Colonic mucosa (tissue), 4 donors: ENCODE measurements at regions not wholly inside any gene's neighbourhood (a gene's known extent, or its start where the extent isn't known, plus 50 kb on each side); places are given as distances from the start of the nearest gene placed in this dataset.

ENCODE experiments used
- DNase-seq: peaks from one replicate; pipeline ENCODE4 v3.0.0-alpha.2; 2020
- H3K27ac ChIP-seq: fragments of 200-600 bp; one replicate; pipeline ENCODE4 v1.8.0; 2021
- H3K27me3 ChIP-seq: fragments of 200-600 bp; one replicate; pipeline ENCODE4 v1.8.0; 2021
- H3K36me3 ChIP-seq: fragments of 200-600 bp; one replicate; pipeline ENCODE4 v1.8.0; 2021
- H3K4me1 ChIP-seq: fragments of 200-600 bp; one replicate; pipeline ENCODE4 v1.8.0; 2021; ENCODE audit warnings: mild to moderate bottlenecking
- H3K4me3 ChIP-seq: fragments of 200-600 bp; one replicate; pipeline ENCODE4 v1.8.0; 2021
- H3K9ac ChIP-seq, 2 donors: one replicate each; pipeline ENCODE4 v1.7.0; 2013; ENCODE audit warnings: control low read depth in 2 of 2, low read depth in 2 of 2, low read length in 2 of 2
- H3K9me3 ChIP-seq: fragments of 200-600 bp; one replicate; pipeline ENCODE4 v1.8.0; 2021
- intact Hi-C: fragments of 100-400 bp; cut with DNase I; formaldehyde crosslinking; loops from one replicate; pipeline ENCODE4 v1.14.1; 2022
- TF ChIP-seq, protein P1 (sequence below): fragments of 200-600 bp; IDR thresholded peaks from one replicate; pipeline ENCODE4 v1.8.0; 2022; ENCODE audit warnings: antibody characterized with exemption, mild to moderate bottlenecking
- donor health status: healthy.
- donor health status: DM: no; HTN: no; CAD: no.
- donor health status: DM: no; HTN: no; CAD: no.

DNA sequence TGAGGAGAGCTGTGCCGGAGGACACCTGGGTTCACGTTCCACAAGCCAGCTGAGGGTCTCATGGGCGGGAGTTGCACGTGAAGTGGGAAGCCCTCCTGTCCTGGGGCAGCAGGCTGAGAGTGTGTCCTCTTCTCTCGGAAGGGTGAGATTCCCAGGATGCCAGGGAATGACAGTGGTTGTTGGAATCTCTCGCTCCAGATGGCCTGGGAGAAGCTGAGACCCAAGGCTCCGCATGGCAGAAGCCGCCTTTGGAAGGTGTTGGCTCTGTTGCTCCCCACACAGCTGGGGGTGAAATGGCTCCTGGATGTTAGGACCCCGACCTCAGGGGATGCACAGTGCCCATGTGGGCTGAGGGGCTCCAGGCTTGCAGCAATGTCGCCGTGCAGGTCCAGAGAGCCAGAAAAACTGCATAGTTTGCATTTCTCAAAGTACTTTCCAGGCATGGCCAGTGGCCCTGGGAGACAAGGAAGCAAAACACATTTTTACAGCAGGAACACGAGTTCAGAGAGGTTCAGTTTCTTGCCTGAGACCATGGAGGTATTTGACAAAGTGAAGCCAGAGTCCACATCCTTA is 153.4 kb downstream of the TMEM18 start:
- H3K4me1 ChIP-seq, result no peaks in the 10 kb centered on the region
- DNase-seq, result no peak
- no peaks in the 10 kb centered on the region for H3K27me3 ChIP-seq
- no peaks in the 10 kb centered on the region for H3K9me3 ChIP-seq
- no peak overlapping the region for H3K27ac ChIP-seq
- H3K9ac ChIP-seq, result no peak overlapping the region
- intact Hi-C loops, result no loop called here
- TF ChIP-seq, protein P1, sequence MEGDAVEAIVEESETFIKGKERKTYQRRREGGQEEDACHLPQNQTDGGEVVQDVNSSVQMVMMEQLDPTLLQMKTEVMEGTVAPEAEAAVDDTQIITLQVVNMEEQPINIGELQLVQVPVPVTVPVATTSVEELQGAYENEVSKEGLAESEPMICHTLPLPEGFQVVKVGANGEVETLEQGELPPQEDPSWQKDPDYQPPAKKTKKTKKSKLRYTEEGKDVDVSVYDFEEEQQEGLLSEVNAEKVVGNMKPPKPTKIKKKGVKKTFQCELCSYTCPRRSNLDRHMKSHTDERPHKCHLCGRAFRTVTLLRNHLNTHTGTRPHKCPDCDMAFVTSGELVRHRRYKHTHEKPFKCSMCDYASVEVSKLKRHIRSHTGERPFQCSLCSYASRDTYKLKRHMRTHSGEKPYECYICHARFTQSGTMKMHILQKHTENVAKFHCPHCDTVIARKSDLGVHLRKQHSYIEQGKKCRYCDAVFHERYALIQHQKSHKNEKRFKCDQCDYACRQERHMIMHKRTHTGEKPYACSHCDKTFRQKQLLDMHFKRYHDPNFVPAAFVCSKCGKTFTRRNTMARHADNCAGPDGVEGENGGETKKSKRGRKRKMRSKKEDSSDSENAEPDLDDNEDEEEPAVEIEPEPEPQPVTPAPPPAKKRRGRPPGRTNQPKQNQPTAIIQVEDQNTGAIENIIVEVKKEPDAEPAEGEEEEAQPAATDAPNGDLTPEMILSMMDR, result no peak
- H3K4me3 ChIP-seq, result no peak overlapping the region
- no peaks in the 10 kb centered on the region for H3K36me3 ChIP-seq

DNA sequence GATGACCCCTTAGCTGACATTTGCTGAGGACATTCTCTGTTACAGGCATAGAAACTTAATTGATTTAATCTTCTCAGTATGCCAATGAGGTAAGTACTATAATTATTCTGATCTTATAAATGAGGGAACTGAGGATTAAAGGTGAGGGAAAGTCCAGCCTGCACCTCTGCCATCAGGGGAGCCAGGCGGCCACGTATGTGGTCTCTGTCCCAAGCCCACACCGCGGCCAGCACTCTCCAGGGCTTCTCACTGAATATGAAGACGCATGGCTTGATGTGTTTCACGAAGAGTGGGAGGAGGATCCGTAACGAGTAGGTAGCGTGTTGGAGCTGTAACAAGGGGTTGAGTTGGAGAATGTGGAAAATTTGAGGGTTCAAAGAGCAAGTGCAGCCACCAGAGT is 154.4 kb downstream of the TMEM18 start:
- TF ChIP-seq, protein P1, result no peak
- Histone ChIP-seq H3K4me1 (no peaks in the 10 kb centered on the region), H3K9ac (no peak overlapping the region), H3K9me3 (no peaks in the 10 kb centered on the region), H3K27ac (no peak overlapping the region), H3K4me3 (no peak overlapping the region), H3K27me3 (no peaks in the 10 kb centered on the region), H3K36me3 (no peaks in the 10 kb centered on the region)
- DNase-seq, result no peak
- intact Hi-C loops, result no loop called here

DNA sequence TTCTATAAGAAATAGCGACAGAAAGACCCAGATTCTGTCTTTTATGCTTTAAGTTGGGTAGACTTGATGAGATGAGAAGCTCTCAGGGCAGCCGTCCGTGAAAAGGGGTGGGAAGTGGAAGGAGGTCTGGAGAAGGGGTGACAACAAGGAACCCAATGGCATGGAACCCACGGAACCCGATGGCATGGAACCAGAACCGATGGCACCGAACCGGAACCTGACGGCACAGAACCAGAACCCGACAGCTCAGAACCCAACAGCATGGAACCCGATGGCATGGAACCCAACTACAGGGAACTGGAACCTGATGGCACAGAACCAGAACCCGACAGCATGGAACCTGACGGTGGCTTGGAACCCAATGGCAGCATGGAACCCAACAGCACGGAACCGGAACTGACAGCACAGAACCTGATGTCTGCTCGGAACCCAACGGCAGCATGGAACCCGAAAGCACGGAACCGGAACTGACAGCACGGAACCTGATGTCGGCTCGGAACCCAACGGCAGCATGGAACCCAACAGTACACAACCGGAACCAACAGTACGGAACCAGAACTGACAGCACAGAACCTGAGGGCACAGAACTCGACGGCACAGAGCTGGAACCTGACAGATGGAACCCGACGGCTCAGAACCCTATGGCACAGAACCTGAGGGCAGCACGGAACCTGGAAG is 155.2 kb downstream of the TMEM18 start:
- Histone ChIP-seq H3K36me3 (no peaks in the 10 kb centered on the region), H3K4me1 (no peaks in the 10 kb centered on the region), H3K27me3 (no peaks in the 10 kb centered on the region), H3K27ac (no peak overlapping the region), H3K4me3 (no peak overlapping the region), H3K9ac (no peak overlapping the region), H3K9me3 (no peaks in the 10 kb centered on the region)
- no peak for DNase-seq
- TF ChIP-seq, protein P1, result no peak
- intact Hi-C loops, result no loop called here

DNA sequence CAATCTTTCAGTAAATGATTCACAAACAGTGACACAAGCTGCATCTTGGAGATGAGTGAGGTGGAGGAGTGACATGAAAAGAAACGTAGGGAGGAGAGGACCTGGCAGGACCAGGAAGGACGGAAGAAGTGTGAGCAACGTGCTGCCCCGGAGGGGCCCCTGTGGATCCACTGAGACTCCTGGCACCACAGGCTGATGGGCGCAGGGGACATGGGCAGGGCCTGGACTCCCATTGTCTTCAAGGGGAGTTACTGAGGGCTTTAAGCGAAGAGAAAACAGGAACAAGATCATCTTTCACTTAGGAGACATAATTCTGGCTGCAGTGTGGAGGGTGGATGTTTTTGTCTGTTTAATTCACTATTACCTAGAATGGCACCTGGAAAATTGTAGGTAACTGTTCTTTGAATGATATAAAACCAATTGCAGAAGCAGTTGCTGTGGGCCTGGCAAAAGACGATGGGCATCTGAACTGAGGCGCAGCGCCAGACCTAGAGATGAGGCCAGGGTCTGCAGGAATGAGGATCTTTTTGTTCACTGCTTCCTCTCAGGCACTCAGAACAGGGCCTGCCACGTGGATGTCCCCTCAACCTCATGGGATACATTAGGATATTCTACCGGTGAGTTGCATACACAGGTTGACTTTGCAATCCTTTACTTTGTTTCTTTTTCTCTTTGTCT is 156.4 kb downstream of the TMEM18 start:
- Histone ChIP-seq H3K27me3 (no peaks in the 10 kb centered on the region), H3K4me3 (no peak overlapping the region), H3K9me3 (no peaks in the 10 kb centered on the region), H3K4me1 (no peaks in the 10 kb centered on the region), H3K36me3 (no peaks in the 10 kb centered on the region), H3K27ac (no peak overlapping the region), H3K9ac (no peak overlapping the region)
- intact Hi-C loops, result no loop called here
- TF ChIP-seq, protein P1, result no peak
- no peak for DNase-seq

DNA sequence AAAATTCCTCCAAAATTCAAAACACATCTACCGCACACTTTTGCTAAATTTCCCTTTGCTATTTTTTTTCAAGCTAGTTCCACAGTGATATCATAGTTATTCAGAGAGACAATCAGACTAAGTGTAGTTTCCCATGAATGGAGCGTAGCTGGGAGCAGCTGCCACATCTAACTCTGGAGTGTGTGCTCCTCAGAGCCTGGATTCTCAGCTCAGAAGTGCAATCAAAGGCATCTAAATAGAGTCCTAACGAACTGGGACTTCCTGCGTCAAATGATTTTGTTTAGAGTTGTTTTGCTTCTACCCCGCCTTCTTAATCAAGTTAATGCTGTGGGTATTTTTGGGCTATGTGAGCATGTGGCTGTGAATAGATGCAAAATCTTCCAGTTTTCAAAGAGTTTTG is 160.3 kb downstream of the TMEM18 start:
- H3K36me3 ChIP-seq, result no peaks in the 10 kb centered on the region
- no peaks in the 10 kb centered on the region for H3K4me1 ChIP-seq
- no peak for DNase-seq
- intact Hi-C loops, result no loop called here
- H3K9ac ChIP-seq, result no peak overlapping the region
- no peak overlapping the region for H3K4me3 ChIP-seq
- H3K27me3 ChIP-seq, result no peaks in the 10 kb centered on the region
- TF ChIP-seq, protein P1, result no peak
- no peak overlapping the region for H3K27ac ChIP-seq
- no peaks in the 10 kb centered on the region for H3K9me3 ChIP-seq
